HuH-7.5 (cell line): ENCODE measurements at regions not wholly inside any gene's neighbourhood (a gene's known extent, or its start where the extent isn't known, plus 50 kb on each side); places are given as distances from the start of the nearest gene placed in this dataset.

Experiments
- DNase-seq: peaks from one replicate; pipeline ENCODE4 v3.0.0; 2011; ENCODE audit warnings: low spot score

- DNase-seq = no peak
Observed at GRCh38 chr11:45554230-45554967, 111.0 kb downstream of the CHST1 start.

- no peak for DNase-seq
Observed at GRCh38 chr11:45553383-45553936, 112.0 kb downstream of the CHST1 start.

DNA sequence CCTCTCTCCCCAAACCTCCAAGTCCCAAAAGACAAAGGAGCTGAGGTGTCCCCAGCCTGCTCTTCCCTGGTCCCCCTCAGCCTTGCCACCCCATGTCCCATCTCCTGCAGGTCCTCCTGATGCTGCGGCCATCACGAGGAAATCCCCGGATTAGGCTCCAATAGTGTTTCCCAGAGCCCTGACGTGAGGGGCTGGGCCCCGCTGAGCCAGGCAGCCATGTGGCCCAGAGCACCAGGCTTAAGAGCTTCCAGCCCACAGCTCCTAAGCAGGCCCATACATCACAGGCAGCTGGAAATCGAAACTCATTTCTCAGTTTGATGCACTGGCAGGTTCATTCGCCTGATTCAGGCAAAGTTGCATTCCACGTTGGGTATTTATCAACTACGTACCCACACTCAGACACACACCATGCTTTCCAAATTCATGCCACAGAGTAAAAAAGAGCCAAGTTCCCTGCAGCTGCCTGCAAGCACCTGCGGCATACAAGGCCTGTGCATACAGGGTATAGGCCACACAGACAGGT lies 114.2 kb downstream of the CHST1 start:
- no peak for DNase-seq

- no peak for DNase-seq
Observed at GRCh38 chr11:45549257-45549656, 116.2 kb downstream of the CHST1 start.

DNA sequence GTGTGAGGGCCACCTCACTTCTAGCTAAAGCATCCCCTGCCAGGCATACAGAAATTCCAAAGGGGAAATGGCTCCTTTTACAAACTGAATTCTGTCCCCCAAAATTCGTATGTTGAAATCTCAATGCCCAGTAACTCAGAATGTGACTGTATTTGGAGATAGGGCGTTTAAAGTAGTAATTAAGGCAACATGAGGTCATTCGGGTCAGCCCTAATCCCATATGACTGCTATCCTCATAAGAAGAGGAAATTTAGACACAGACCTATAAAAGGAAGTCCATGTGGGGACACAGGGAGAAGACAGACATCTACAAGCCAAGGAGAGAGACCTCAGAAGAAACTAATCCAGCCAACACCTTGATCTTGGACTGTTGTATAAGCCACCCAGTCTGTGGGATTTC lies 119.1 kb downstream of the CHST1 start:
- DNase-seq = no peak

DNA sequence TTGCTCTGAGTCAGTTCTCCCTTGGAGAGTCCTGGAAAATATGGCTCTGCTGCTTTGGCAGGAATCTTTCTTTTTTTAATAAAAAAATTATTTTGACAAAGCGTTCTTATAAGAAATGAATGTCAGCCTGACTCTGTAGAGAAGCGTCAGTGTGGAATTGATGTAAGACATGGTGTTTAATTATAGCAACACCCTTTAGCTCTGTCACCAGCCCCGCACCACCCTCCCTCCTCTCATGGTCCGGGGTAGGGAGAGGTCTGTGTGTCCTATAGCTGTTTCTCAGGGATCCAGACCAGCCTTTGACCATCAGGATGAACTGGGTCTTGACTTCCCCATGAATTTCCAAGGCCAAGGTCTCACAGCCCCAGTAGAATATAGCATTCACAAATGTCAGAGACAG lies 120.6 kb downstream of the CHST1 start:
- DNase-seq = no peak

- no peak for DNase-seq
Observed at GRCh38 chr11:45543808-45544422, 121.5 kb downstream of the CHST1 start.

GRCh38 chr11:45543081-45543480 lies 122.3 kb downstream of the CHST1 start:
- no peak for DNase-seq

GRCh38 chr11:45541693-45542434 lies 123.6 kb downstream of the CHST1 start:
- DNase-seq = no peak

- no peak for DNase-seq
Observed at GRCh38 chr11:45538939-45539338, 126.5 kb downstream of the CHST1 start.

DNA sequence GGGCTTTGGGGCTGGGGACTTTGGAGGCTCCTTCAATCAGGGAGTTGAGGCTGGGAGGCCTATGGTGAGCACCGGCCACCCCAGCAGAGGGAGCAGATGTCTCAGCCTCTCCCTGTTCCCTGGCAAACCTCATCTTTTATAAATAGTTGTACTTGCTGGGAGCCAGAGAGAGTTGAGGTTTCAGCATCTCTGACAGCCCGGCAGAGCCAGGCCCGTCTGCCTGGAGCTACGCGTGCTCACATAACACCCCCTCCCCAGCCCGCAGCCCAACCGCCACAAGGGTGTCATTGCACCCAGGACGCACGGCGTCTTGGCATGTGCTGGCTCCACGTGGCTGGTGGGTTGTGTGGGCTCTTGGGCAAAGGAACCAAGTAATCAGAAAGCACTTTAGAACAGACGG lies 127.1 kb downstream of the CHST1 start:
- DNase-seq = no peak

GRCh38 chr11:45537614-45538013 lies 127.8 kb downstream of the CHST1 start:
- DNase-seq = no peak

DNA sequence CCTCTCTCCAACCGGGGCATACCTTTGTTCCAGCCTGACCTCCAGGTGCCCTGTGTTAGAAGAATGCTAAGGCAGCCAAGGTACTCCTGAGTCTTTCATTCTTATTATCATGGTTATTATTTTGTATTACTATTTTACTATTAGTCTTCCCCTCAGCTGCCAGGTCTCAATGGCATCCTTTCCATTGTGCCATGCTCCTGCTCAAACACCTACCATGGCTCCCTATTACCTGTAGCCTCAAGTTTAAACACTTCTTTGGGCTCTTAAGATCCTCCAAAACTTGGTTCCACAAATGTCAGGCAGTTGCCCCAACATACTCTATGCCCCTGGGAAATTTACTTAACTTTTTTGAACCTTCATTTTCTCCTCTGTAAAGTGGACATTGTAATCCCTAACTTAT lies 130.4 kb downstream of the CHST1 start:
- DNase-seq = no peak

- DNase-seq = no peak
Observed at GRCh38 chr11:45534132-45534531, 131.3 kb downstream of the CHST1 start.

GRCh38 chr11:45532546-45532945 lies 132.9 kb downstream of the CHST1 start:
- DNase-seq = no peak

- no peak for DNase-seq
Observed at GRCh38 chr11:45530776-45531175, 134.6 kb downstream of the CHST1 start.

DNA sequence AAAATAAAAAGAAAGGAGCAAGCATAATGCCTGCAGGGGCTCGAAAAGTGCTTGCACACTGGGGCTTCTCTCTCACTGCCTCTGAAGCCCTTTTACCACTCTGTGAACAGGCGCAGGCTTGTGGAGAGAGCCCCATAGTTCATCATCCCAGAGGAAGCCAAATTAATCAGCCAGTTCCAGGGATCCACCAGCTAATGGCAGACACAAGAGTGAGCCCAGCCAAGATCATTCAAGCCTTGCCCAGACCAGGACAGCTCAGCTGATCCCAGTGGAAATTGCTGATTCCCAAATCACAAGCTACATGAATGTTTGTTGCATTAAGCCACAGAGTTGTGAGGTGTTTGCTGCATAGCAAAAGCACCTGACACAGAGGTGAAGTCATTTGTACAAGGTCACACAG lies 135.3 kb downstream of the CHST1 start:
- DNase-seq = no peak

DNA sequence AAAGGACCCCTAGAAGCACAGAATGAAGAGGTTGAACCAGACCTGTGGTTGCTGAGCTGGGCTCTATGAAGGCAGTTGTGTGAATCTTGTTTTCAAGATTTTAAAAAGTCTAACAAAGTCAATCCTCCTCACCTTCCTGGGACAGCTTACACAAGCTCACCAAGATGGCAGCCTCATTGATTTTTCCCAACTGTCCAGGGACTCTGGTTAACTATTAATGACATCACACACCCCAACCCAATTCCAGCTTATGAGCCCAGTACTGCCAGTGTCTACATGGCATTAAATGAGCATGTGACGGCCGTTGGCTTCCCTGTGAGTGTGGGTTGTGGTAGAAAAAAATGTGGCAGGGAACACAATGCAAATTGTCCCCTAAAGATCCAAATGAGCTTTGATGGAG lies 137.0 kb downstream of the CHST1 start:
- no peak for DNase-seq

GRCh38 chr11:45527898-45528297 lies 137.5 kb downstream of the CHST1 start:
- DNase-seq = no peak

GRCh38 chr11:45525393-45525792 lies 140.0 kb downstream of the CHST1 start:
- DNase-seq = no peak

DNA sequence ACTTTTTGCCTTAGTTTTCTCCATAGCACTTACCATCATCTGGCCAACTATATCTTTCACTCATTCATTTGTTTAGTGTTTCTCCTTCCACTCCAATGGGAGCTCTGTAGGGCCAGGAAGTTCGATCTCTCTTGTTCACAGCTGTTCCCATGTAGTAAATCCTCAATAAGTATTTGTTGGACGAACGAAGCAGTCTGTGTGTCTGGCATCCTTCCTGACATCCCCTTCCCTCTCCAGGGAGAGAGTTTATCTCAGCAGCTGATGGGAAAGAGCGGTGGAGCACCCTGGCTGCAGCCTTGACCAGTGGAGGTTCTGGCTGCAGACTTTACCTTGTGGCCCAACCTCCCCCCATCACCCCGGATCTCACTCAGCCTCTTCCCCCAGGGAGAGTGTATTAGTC lies 141.7 kb downstream of the CHST1 start:
- DNase-seq = no peak

GRCh38 chr11:45518833-45519535 lies 146.4 kb downstream of the CHST1 start:
- DNase-seq = no peak
